Keratinocyte (primary cell): ENCODE measurements at regions not wholly inside any gene's neighbourhood (a gene's known extent, or its start where the extent isn't known, plus 50 kb on each side); places are given as distances from the start of the nearest gene placed in this dataset.

Source experiments
- EZH2 ChIP-seq: IDR thresholded peaks from one replicate; pipeline ENCODE4 v1.6.1; 2012; ENCODE audit warnings: inconsistent platforms, mild to moderate bottlenecking, low read length, moderate library complexity
- TF ChIP-seq, protein P1 (sequence below), 3 experiments: IDR thresholded peaks in 1 of 3; conservative IDR thresholded peaks in 1 of 3; optimal IDR thresholded peaks in 1 of 3; 2 replicates in 2 of 3; 3 replicates in 1 of 3; pipeline versions ENCODE3 to v1.5.1; 2011; ENCODE audit warnings: low read length in 3 of 3, mild to moderate bottlenecking in 3 of 3, moderate library complexity in 2 of 3, control low read depth in 1 of 3, inconsistent platforms in 1 of 3; ENCODE audit not compliant: insufficient read depth in 2 of 3; ENCODE audit errors: extremely low read depth in 1 of 3

DNA sequence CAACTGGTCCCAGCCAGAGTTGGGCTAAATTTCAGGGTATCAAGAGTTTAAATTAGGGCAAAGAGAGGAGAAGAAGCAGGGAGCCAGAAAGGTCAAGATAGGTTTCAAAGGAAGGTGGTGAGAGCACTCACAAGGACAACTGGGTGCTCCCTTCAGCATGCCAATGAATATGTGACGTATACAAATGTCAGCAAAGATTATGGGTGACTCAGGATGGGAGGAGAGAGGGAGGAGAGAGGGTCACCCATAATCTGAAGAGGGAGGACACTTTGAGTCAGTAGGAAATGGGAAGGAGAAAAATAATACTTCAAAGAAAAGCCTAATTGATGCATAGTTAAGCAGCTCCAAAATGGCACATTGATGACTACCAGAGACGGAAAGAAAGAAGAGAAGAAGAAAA, 53.1 kb upstream of the ABCA12 start:
- TF ChIP-seq, protein P1, sequence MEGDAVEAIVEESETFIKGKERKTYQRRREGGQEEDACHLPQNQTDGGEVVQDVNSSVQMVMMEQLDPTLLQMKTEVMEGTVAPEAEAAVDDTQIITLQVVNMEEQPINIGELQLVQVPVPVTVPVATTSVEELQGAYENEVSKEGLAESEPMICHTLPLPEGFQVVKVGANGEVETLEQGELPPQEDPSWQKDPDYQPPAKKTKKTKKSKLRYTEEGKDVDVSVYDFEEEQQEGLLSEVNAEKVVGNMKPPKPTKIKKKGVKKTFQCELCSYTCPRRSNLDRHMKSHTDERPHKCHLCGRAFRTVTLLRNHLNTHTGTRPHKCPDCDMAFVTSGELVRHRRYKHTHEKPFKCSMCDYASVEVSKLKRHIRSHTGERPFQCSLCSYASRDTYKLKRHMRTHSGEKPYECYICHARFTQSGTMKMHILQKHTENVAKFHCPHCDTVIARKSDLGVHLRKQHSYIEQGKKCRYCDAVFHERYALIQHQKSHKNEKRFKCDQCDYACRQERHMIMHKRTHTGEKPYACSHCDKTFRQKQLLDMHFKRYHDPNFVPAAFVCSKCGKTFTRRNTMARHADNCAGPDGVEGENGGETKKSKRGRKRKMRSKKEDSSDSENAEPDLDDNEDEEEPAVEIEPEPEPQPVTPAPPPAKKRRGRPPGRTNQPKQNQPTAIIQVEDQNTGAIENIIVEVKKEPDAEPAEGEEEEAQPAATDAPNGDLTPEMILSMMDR (optimal IDR thresholded peaks at IDR 0.05 in 1 of 3, IDR thresholded peaks at IDR 0.05 in 1 of 3, conservative IDR thresholded peaks at IDR 0.05 in 1 of 3; ENCODE audit: extremely low read depth in 1 of 3, insufficient read depth in 2 of 3, low read length in 3 of 3) = no peak
- no peak for TF ChIP-seq EZH2
